ENCODE measurements at regions not wholly inside any gene's neighbourhood (a gene's known extent, or its start where the extent isn't known, plus 50 kb on each side); places are given as distances from the start of the nearest gene placed in this dataset.
A peak's percentile ranks its signal among the peaks of the same experiment; 100 is the strongest.

DNA sequence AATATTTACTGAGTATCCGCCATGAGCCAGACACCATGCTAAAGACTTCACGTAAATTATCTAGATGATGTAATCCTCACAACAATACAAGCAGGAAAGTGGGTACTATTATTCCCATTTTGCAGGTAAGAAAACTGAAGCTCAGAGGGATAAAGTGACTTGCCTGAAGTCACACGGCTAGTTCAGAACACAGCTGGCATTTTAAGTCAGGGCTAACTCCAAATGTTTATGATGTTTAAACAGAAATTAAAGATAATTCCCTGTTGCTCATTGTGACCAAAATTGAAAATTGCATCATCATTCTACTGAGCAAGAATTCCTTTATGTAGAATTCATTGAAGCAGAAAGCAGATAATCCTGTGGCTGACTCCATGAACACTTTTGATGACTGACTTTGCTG lies 71.3 kb upstream of the STXBP5 start:
- peak; percentile 62 for DNase-seq (ENCODE audit: low spot score)

DNA sequence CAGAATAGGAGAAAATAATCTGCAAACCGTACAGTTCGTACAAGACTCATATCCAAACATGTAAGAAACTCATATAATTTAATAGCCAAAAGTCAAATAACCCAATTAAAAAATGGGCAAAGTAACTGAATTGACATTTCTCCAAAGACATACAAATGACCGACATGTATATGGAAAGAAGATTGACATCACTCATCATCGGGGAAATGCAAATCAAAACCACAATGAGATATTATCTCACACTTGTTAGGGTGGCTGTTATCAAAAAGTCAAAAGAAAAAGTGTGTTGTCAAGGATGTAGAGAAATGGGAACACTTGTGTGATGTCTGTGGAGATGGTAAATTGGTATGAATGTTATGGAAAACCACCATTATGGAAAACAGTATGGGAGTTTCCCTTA lies 70.5 kb upstream of the STXBP5 start:
- no peak for DNase-seq (ENCODE audit: low spot score)

DNA sequence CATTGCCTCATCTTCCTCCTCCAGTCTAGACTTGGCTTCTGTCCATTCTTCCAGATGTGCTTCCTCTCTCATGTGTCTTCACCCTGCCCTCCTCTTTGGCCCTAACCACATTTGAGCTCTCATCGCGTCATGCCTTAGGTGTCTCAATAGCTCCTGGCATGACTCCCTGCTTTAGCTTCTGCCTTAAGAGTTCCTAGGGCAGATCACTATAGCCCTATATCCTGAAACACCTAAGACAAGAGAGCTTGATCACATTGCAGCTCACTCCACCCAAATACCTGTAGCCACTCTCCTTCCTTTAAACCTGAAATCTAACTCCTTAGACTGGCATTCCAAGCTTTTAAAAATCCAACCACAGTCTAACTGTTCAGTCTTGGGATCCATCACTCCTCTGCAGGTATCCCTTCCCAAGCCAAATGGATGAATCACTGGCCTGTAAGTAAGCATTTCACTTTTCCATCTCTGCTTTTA lies 69.0 kb upstream of the STXBP5 start:
- DNase-seq (ENCODE audit: low spot score), result peak; percentile 77

DNA sequence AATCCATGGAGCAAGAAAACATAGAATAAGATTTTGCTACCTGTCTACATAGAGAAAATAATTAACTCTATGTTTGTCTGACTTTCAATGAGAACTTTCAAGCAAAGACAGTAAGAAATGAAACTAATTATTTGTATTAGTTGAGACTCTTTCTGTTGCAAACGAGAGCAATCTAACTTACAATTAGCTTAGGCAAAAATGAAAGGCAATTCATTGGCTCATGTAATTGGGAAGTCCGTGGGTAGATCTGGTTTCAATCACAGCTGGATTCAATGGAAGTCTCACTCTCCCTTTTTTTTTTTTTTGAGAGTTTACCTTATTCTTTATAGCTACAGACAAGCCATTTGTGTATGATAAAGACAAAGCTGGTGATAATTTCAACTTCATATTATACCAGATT lies 68.2 kb upstream of the STXBP5 start:
- DNase-seq (ENCODE audit: low spot score), result no peak

DNA sequence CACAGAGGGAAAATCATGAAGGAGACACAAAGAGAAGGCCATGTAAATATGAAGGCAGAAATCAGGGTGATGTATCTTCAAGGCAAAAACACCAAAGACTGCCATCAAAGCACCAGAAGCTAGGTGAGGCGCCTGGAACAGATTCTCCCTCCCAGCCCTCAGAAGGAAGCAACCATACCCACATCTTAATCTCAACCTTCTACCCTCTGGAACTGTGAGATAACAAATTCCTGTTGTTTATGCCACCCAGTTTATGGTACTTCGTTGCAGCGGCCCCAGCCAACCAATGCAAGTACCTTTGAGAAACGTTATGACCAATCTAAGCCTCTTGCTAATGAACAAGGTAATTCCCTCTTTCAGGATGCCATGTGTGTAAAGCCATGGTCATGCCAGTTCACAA lies 66.2 kb upstream of the STXBP5 start:
- DNase-seq (ENCODE audit: low spot score), result no peak

DNA sequence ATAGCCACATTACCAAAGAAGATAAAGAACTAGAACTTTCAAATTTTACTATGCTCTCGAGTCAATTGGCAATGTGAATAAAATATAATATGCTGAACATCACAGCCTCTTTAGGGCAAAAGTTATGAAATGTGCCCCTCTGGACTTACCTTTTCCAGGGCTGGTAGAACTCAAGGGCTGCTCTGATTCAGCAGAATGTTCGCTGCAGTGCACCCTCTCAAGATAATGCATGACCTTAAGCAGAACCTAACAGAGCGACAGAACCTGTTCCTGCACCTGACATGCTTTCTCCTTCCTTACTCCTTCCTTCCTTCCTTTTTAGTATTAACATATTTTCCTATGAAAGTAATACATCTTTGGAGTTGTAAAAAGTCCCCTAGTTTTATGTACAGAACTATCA lies 65.4 kb upstream of the STXBP5 start:
- DNase-seq (ENCODE audit: low spot score), result no peak

DNA sequence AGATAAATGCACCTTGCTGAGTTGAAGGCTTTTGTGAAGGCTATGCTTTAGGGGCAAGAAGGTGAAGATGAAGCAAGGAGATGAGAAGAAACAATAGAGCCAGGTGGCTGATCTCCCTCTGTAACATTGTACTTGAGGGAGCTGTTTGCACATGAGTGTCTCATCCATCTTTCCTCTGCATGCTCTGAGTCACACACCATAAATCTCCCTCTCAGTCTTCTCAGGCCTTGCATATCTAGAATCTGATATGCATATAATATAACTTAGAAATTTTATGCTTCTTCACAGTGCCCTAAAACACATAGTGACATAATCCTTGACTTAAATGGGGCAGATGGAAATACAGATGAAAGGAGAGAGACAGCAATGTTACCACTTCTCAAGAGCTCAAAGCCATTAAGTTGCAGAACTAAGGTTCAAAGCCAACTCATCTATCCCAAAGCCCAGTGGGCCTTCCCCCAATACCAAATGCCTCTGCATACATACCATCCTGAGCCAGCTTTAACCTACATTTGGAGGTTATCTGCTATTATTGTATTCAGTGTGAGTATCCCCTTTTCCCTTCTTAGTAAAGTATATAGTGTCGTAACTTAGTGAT lies 62.4 kb upstream of the STXBP5 start:
- DNase-seq (ENCODE audit: low spot score), result peak; percentile 27

DNA sequence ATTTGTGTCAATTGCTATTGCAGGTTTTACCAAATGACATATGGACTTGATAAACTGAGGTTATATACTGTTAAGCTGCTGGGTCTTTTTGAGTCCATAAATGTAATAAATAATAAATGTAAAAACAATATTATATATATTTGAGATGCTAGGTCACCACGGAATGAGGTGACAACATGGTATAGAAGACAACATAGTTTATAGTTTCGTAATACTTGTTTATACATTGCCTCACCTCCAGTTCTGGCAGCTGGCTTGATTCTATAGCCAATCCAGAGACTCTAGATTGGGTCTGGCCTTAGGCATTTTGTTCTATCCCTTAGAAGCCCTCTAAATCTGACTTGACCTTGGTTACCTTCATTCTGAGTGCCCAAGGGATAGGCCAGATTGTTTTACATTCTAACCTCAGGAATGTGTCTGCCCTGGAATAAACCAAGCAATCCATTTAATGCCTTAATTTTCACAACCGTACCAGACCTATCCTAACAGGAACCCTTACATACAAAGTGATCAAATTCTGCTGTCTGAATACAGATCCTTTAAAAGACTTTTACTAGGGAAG lies 61.5 kb upstream of the STXBP5 start:
- no peak for DNase-seq (ENCODE audit: low spot score)

DNA sequence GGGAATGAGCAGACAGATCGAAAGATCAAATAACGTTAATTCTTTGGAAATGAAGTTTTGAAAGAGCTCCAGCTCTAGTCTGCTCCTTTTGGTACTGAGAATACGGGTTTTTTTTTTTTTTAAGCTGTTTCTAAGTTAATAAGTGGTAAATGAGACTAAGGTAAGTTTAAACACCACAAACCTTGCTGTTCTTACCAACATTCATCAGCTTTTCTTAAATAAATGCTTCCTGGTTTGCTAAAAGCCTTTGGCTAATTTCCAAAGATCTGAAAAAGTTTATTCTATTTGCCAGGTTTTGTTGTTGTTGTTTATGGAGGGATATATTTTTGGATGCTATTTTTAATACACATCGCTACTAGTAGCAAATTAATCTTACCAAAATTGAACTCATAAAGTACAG lies 55.1 kb upstream of the STXBP5 start:
- no peak for DNase-seq (ENCODE audit: low spot score)

DNA sequence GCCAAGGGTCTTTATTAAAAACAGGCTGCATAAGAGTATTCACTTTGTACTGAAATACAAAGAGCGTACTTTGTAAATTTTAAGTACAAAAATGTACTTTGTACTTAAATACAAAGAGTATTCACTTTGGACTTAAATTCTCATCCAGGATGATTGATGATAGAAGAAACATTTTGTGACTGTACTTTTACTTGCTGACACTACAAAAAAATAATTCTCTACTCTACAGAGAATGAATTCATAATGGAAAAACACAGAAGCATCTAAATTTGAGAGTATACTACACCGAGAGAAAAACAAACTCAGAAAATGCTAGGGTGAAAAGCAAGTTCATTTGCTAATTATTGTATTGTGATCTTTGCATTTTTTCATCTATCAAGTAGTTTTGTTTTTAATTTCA lies 54.4 kb upstream of the STXBP5 start:
- DNase-seq (ENCODE audit: low spot score), result no peak

DNA sequence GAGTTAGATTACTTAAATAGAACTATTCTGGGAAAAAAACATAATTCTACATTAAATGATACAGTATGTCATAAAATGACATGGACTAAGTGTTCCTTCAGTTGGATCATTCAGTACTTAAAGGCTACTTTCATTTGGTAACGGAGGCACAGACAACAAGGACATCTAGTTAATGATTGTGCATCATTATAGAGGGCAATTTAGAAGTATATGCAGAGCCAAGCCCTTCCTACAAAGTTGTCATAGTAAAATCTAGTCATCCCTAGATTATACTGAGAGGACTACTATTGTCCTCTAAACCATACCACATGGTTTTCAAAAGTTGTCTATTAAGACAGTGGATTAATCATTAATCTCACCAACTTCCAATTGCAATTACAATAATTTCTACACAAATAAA lies 53.9 kb upstream of the STXBP5 start:
- no peak for DNase-seq (ENCODE audit: low spot score)
